HCT116 (cell line): ENCODE measurements at regions not wholly inside any gene's neighbourhood (a gene's known extent, or its start where the extent isn't known, plus 50 kb on each side); places are given as distances from the start of the nearest gene placed in this dataset.

Experiments
- ATAC-seq: fragments of 200-7000 bp; cut with Tn5 transposase; 2 replicates; pipeline ENCODE4 v1.9.1; 2020; ENCODE audit warnings: mild to moderate bottlenecking, moderate library complexity
- BruUV-seq: library from RNA; stranded (reverse); fragments of 400-500 nt; replicated peaks from 2 replicates; lab custom pipeline; 2021; lab: Mats Ljungman, UMichigan
- CTCF ChIA-PET: fragments of 300-600 bp; sonication (Branson Sonifier 250); formaldehyde crosslinking; loops from one replicate; lab custom pipeline; 2021; ENCODE audit warnings: antibody characterized with exemption; lab: Charles Lee
- POLR2A ChIA-PET: fragments of 300-600, 350-600 bp; sonication (Branson Sonifier 250); formaldehyde crosslinking; loops from one replicate; lab custom pipeline; 2021; ENCODE audit warnings: antibody characterized with exemption; lab: Charles Lee
- RAD21 ChIA-PET, 2 experiments: fragments of 300-600 bp; sonication (Branson Sonifier 250); formaldehyde crosslinking; loops; one replicate each; lab custom pipeline; 2023; ENCODE audit warnings: low total read pairs in 2 of 2; ENCODE audit not compliant: uncharacterized antibody in 2 of 2, unreplicated experiment in 2 of 2, low non-redundant PET in 1 of 2; lab: Charles Lee
- DNase-seq: peaks from one replicate; pipeline ENCODE4 v3.0.0-alpha.2; 2010; ENCODE audit warnings: low read depth, low spot score
- H2AFZ ChIP-seq: fragments of 200-600 bp; shearing (Covaris generic), sonication (generic); 2 replicates; pipeline ENCODE4 v1.6.1; 2017; ENCODE audit warnings: low read depth, mixed run types, mixed read lengths, antibody characterized with exemption, low read length; ENCODE audit not compliant: poor library complexity, severe bottlenecking
- H3K27ac ChIP-seq: 2 replicates; pipeline ENCODE4 v1.5.1; 2012; ENCODE audit warnings: low read depth, low read length
- H3K27me3 ChIP-seq: fragments of 200-600 bp; sonication (generic); 2 replicates; pipeline ENCODE4 v1.6.1; 2016; ENCODE audit warnings: mixed run types, low read length, mixed read lengths; ENCODE audit not compliant: insufficient read depth
- H3K36me3 ChIP-seq, 2 experiments: fragments of 200-500 bp in 1 of 2; fragments of 200-600 bp in 1 of 2; sonication (Bioruptor generic) in 1 of 2; sonication (generic) in 1 of 2; 2 replicates each; pipeline versions ENCODE4 v1.5.1 to v1.6.1; 2014 to 2016; ENCODE audit warnings: low read length in 2 of 2, inconsistent platforms in 1 of 2, mixed read lengths in 1 of 2, mixed run types in 1 of 2; ENCODE audit not compliant: insufficient read depth in 2 of 2, control insufficient read depth in 1 of 2
- H3K4me1 ChIP-seq, 2 experiments: fragments of 200-600 bp in 1 of 2; sonication (generic) in 1 of 2; 2 replicates each; pipeline versions ENCODE4 v1.5.1 to v1.6.1; 2012 to 2017; ENCODE audit warnings: low read length in 2 of 2, inconsistent platforms in 1 of 2, mild to moderate bottlenecking in 1 of 2, mixed read lengths in 1 of 2, mixed run types in 1 of 2, moderate library complexity in 1 of 2; ENCODE audit not compliant: insufficient read depth in 2 of 2, control insufficient read depth in 1 of 2
- H3K4me2 ChIP-seq: fragments of 200-600 bp; sonication (generic); 2 replicates; pipeline ENCODE4 v1.6.1; 2017; ENCODE audit warnings: mixed run types, low read length, mixed read lengths
- H3K4me3 ChIP-seq, 2 experiments: fragments of 200-600 bp in 1 of 2; sonication (generic) in 1 of 2; replicated peaks in 1 of 2; 2 replicates each; pipeline ENCODE4 v1.5.1; 2011 to 2016; ENCODE audit warnings: low read length in 2 of 2, control low read depth in 1 of 2, low read depth in 1 of 2, mild to moderate bottlenecking in 1 of 2, mixed read lengths in 1 of 2, mixed run types in 1 of 2
- H3K79me2 ChIP-seq: fragments of 200-600 bp; sonication (generic); 2 replicates; pipeline ENCODE4 v1.6.1; 2017; ENCODE audit warnings: mild to moderate bottlenecking, mixed run types, low read length, moderate library complexity, mixed read lengths; ENCODE audit not compliant: insufficient read depth
- H3K9ac ChIP-seq: fragments of 200-600 bp; sonication (generic); 2 replicates; pipeline ENCODE4 v1.6.1; 2016; ENCODE audit warnings: low read length, mixed read lengths
- H3K9me2 ChIP-seq: fragments of 200-600 bp; sonication (generic), shearing (Covaris generic); 2 replicates; pipeline ENCODE4 v1.6.1; 2017; ENCODE audit warnings: mixed run types, mild to moderate bottlenecking, moderate library complexity; ENCODE audit not compliant: insufficient read depth
- H3K9me3 ChIP-seq, 2 experiments: fragments of 200-500 bp in 1 of 2; fragments of 200-600 bp in 1 of 2; sonication (Bioruptor generic) in 1 of 2; sonication (generic) in 1 of 2; 2 replicates each; pipeline ENCODE4 v1.6.1; 2014 to 2017; ENCODE audit warnings: low read length in 2 of 2, mixed read lengths in 2 of 2, inconsistent platforms in 1 of 2, low read depth in 1 of 2, mild to moderate bottlenecking in 1 of 2, mixed run types in 1 of 2, moderate library complexity in 1 of 2; ENCODE audit not compliant: control insufficient read depth in 1 of 2, insufficient read depth in 1 of 2
- H4K20me1 ChIP-seq: fragments of 200-600 bp; sonication (generic), shearing (Covaris generic); 2 replicates; pipeline ENCODE4 v1.6.1; 2017; ENCODE audit warnings: mixed run types, mild to moderate bottlenecking, moderate library complexity; ENCODE audit not compliant: insufficient read depth
- EZH2phosphoT487 ChIP-seq: fragments of 200-600 bp; IDR thresholded peaks from 2 replicates; pipeline ENCODE4 v1.6.1; 2018; ENCODE audit warnings: antibody characterized with exemption, borderline replicate concordance
- JUND ChIP-seq: IDR thresholded peaks from 2 replicates; pipeline ENCODE4 v1.6.1; 2012
- SIN3A ChIP-seq: IDR thresholded peaks from 2 replicates; pipeline ENCODE4 v1.6.1; 2012; ENCODE audit warnings: low read depth
- SP1 ChIP-seq: IDR thresholded peaks from 2 replicates; pipeline ENCODE4 v1.6.1; 2012; ENCODE audit warnings: low read depth
- ZNF274 ChIP-seq: fragments of 200-500 bp; sonication (Bioruptor generic); IDR thresholded peaks from 2 replicates; pipeline ENCODE4 v1.6.1; 2014; ENCODE audit warnings: mild to moderate bottlenecking, low read depth, low read length, inconsistent platforms
- intact Hi-C: fragments of 100-400 bp; cut with micrococcal nuclease; formaldehyde crosslinking; loops from 2 replicates; pipeline ENCODE4 v1.10.0; 2022
- TF ChIP-seq, protein P1 (sequence below): IDR thresholded peaks from 2 replicates; pipeline ENCODE4 v1.6.1; 2012; ENCODE audit warnings: low read depth
- TF ChIP-seq, protein P2 (sequence below), 3 experiments: fragments of 200-600 bp in 1 of 3; sonication (generic) in 1 of 3; IDR thresholded peaks in 2 of 3; conservative IDR thresholded peaks in 1 of 3; 2 replicates each; pipeline ENCODE4 v1.5.1; 2012 to 2017; ENCODE audit warnings: low read depth in 2 of 3, low read length in 2 of 3, antibody characterized with exemption in 1 of 3, borderline replicate concordance in 1 of 3, control low read depth in 1 of 3, mild to moderate bottlenecking in 1 of 3, mixed read lengths in 1 of 3, mixed run types in 1 of 3, moderate library complexity in 1 of 3; ENCODE audit not compliant: insufficient read depth in 1 of 3

DNA sequence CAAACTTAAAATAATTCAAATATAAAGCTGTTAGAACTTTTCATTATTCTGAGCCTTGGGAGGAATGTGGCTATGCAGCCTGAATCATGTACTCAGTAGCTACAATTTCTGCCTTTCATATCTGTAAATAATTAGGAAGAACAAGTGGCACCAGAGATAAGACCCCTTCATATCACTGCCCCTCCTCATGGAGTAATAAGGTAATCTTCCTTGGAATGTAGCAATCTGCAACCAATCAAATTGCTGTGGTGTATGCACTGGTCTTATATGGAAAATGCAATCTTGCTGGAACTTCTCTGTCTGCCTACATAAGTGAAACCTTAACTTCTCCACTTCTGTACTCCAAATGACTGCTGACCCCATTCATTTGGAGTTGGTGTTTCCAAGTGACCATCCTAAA lies 104.4 kb upstream of the VANGL1 start:
- Histone ChIP-seq H3K4me2 (no peak overlapping the region), H3K9ac (no peak overlapping the region), H3K79me2 (no peaks in the 10 kb centered on the region), H3K27me3 (no peaks in the 10 kb centered on the region), H3K36me3 (no peaks in the 10 kb centered on the region), H3K4me1 (no peaks in the 10 kb centered on the region), H3K27ac (no peak overlapping the region), H4K20me1 (no peaks in the 10 kb centered on the region), H3K4me3 (no peak overlapping the region), H3K9me2 (no peaks in the 10 kb centered on the region), H3K9me3 (no peaks in the 10 kb centered on the region), H2AFZ (no peak overlapping the region)
- TF ChIP-seq JUND = no peak
- TF ChIP-seq, protein P1, sequence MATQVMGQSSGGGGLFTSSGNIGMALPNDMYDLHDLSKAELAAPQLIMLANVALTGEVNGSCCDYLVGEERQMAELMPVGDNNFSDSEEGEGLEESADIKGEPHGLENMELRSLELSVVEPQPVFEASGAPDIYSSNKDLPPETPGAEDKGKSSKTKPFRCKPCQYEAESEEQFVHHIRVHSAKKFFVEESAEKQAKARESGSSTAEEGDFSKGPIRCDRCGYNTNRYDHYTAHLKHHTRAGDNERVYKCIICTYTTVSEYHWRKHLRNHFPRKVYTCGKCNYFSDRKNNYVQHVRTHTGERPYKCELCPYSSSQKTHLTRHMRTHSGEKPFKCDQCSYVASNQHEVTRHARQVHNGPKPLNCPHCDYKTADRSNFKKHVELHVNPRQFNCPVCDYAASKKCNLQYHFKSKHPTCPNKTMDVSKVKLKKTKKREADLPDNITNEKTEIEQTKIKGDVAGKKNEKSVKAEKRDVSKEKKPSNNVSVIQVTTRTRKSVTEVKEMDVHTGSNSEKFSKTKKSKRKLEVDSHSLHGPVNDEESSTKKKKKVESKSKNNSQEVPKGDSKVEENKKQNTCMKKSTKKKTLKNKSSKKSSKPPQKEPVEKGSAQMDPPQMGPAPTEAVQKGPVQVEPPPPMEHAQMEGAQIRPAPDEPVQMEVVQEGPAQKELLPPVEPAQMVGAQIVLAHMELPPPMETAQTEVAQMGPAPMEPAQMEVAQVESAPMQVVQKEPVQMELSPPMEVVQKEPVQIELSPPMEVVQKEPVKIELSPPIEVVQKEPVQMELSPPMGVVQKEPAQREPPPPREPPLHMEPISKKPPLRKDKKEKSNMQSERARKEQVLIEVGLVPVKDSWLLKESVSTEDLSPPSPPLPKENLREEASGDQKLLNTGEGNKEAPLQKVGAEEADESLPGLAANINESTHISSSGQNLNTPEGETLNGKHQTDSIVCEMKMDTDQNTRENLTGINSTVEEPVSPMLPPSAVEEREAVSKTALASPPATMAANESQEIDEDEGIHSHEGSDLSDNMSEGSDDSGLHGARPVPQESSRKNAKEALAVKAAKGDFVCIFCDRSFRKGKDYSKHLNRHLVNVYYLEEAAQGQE = no peak
- TF ChIP-seq EZH2phosphoT487 = no peak
- TF ChIP-seq SIN3A = no peak
- no peak for TF ChIP-seq ZNF274
- TF ChIP-seq SP1 = no peak
- TF ChIP-seq, protein P2, sequence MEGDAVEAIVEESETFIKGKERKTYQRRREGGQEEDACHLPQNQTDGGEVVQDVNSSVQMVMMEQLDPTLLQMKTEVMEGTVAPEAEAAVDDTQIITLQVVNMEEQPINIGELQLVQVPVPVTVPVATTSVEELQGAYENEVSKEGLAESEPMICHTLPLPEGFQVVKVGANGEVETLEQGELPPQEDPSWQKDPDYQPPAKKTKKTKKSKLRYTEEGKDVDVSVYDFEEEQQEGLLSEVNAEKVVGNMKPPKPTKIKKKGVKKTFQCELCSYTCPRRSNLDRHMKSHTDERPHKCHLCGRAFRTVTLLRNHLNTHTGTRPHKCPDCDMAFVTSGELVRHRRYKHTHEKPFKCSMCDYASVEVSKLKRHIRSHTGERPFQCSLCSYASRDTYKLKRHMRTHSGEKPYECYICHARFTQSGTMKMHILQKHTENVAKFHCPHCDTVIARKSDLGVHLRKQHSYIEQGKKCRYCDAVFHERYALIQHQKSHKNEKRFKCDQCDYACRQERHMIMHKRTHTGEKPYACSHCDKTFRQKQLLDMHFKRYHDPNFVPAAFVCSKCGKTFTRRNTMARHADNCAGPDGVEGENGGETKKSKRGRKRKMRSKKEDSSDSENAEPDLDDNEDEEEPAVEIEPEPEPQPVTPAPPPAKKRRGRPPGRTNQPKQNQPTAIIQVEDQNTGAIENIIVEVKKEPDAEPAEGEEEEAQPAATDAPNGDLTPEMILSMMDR (IDR thresholded peaks at IDR 0.05 in 2 of 3, conservative IDR thresholded peaks at IDR 0.05 in 1 of 3; ENCODE audit: borderline replicate concordance in 1 of 3, insufficient read depth in 1 of 3, low read depth in 2 of 3, low read length in 2 of 3) = no peak
- intact Hi-C loops = no loop called here
- RAD21 ChIA-PET = no interaction called here
- DNase-seq = no peak
- no TSS peak for BruUV-seq
- POLR2A ChIA-PET = no interaction called here
- ATAC-seq = no peak
- CTCF ChIA-PET = no interaction called here
